Gastrocnemius medialis (tissue), 4 donors: ENCODE measurements at regions not wholly inside any gene's neighbourhood (a gene's known extent, or its start where the extent isn't known, plus 50 kb on each side); places are given as distances from the start of the nearest gene placed in this dataset.

Source experiments
- POLR2A ChIP-seq, 2 donors: fragments of 450-650 bp; IDR thresholded peaks; one replicate each; pipeline ENCODE4 v1.6.1; 2017; ENCODE audit warnings: antibody characterized with exemption in 2 of 2, mild to moderate bottlenecking in 2 of 2, moderate library complexity in 2 of 2
- TF ChIP-seq, protein P1 (sequence below), 5 experiments: fragments of 450-650 bp in 3 of 5; fragments of 200-600 bp in 2 of 5; sonication (generic) in 2 of 5; IDR thresholded peaks in 4 of 5; conservative IDR thresholded peaks in 1 of 5; 1 replicate in 4 of 5; 2 replicates in 1 of 5; pipeline ENCODE4 v1.5.1; 2016 to 2019; ENCODE audit warnings: antibody characterized with exemption in 5 of 5, mild to moderate bottlenecking in 3 of 5, moderate library complexity in 3 of 5

GRCh38 chrX:4315891-4316290 lies 602.4 kb upstream of the PRKX start:
- TF ChIP-seq, protein P1, sequence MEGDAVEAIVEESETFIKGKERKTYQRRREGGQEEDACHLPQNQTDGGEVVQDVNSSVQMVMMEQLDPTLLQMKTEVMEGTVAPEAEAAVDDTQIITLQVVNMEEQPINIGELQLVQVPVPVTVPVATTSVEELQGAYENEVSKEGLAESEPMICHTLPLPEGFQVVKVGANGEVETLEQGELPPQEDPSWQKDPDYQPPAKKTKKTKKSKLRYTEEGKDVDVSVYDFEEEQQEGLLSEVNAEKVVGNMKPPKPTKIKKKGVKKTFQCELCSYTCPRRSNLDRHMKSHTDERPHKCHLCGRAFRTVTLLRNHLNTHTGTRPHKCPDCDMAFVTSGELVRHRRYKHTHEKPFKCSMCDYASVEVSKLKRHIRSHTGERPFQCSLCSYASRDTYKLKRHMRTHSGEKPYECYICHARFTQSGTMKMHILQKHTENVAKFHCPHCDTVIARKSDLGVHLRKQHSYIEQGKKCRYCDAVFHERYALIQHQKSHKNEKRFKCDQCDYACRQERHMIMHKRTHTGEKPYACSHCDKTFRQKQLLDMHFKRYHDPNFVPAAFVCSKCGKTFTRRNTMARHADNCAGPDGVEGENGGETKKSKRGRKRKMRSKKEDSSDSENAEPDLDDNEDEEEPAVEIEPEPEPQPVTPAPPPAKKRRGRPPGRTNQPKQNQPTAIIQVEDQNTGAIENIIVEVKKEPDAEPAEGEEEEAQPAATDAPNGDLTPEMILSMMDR (IDR thresholded peaks at IDR 0.05 in 4 of 5, conservative IDR thresholded peaks at IDR 0.05 in 1 of 5) = no peak
- no peak for TF ChIP-seq POLR2A (IDR thresholded peaks at IDR 0.05)
